ENCODE measurements at regions not wholly inside any gene's neighbourhood (a gene's known extent, or its start where the extent isn't known, plus 50 kb on each side); places are given as distances from the start of the nearest gene placed in this dataset.

DNA sequence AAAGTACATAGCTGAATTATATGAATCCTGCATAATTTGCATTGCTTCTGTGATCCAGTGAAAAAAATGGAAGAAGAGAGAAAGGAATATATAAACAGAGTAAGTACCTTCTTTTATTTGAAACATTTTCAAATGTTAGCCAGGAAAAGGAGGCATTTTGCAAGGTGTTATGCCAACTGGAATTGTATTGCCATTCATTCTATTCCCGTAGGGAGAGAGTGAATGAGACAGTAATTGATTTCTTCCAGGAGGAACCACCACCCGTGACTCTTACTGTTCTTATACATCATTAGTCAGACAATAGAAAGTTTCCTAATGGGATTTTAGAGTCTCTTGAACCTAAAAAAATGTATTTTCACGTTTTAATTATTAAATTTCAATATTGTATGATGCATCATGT, 324.1 kb upstream of the ALCAM start:
- H3K36me3 Mint-ChIP-seq (ENCODE audit: insufficient read depth), result no peaks in the 10 kb centered on the region
- no peaks in the 10 kb centered on the region for H3K9me3 Mint-ChIP-seq

DNA sequence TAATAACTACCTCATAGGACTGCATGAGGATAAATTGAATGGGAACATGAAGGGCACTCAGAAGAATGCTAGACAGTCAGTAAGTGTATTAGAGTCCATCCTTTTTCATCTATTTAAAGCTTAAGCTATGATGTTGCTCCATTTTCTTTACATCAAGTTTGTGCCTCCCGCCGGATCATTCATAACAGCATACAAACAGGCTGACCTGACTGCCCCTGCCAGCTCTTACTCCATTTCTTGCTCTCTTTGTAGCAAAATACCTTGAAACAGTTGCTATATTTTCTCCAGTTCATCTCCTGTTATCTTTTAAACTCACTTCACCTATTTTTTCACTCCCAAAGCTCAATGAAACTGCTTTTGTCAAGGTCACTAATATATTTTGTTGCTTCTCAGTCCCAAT, 315.6 kb upstream of the ALCAM start:
- H3K36me3 Mint-ChIP-seq (ENCODE audit: insufficient read depth), result no peaks in the 10 kb centered on the region
- H3K4me1 Mint-ChIP-seq, result no peaks in the 10 kb centered on the region
- H3K27me3 Mint-ChIP-seq, result no peaks in the 10 kb centered on the region
- H3K4me3 Mint-ChIP-seq, result no peak overlapping the region
- H3K27ac Mint-ChIP-seq (ENCODE audit: low read depth), result no peak overlapping the region
- ATAC-seq (replicated peaks; ENCODE audit: extremely low read depth, poor library complexity, severe bottlenecking) (no peak), DNase-seq (ENCODE audit: low spot score in 2 of 2) (no peak)
- H3K9me3 Mint-ChIP-seq, result no peaks in the 10 kb centered on the region

More for the DNA sequence above, 324.1 kb upstream of the ALCAM start:
- ATAC-seq (replicated peaks; ENCODE audit: extremely low read depth, poor library complexity, severe bottlenecking) (no peak), DNase-seq (ENCODE audit: low spot score in 2 of 2) (no peak)
- Mint-ChIP-seq H3K27me3 (no peaks in the 10 kb centered on the region), H3K4me3 (no peak overlapping the region), H3K27ac (ENCODE audit: low read depth) (no peak overlapping the region), H3K4me1 (no peaks in the 10 kb centered on the region)

DNA sequence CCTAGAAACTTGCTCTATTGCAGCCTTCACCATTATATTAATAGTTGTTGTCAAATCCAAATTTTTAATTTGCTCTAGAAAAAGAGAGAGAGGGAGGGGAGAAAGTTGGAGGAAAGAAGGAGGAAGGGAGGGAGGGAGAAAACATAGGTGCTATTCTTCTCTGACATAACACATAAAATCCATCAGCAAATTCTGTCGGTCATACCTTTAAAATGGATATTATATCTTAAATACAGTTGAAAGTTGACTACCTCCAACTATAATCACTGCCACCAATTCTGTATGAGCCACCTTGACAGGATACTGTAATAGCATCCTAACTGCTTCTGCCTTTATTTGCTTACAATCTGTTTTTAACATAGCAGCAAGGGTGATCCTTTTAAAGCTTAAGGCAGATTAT, 314.7 kb upstream of the ALCAM start:
- H3K4me1 Mint-ChIP-seq, result no peaks in the 10 kb centered on the region
- ATAC-seq (replicated peaks; ENCODE audit: extremely low read depth, poor library complexity, severe bottlenecking), result no peak
- H3K36me3 Mint-ChIP-seq (ENCODE audit: insufficient read depth), result no peaks in the 10 kb centered on the region
- no peak overlapping the region for H3K4me3 Mint-ChIP-seq
- no peaks in the 10 kb centered on the region for H3K9me3 Mint-ChIP-seq
- DNase-seq (ENCODE audit: low spot score in 2 of 2), result no peak
- H3K27me3 Mint-ChIP-seq, result no peaks in the 10 kb centered on the region
- H3K27ac Mint-ChIP-seq (ENCODE audit: low read depth), result no peak overlapping the region

DNA sequence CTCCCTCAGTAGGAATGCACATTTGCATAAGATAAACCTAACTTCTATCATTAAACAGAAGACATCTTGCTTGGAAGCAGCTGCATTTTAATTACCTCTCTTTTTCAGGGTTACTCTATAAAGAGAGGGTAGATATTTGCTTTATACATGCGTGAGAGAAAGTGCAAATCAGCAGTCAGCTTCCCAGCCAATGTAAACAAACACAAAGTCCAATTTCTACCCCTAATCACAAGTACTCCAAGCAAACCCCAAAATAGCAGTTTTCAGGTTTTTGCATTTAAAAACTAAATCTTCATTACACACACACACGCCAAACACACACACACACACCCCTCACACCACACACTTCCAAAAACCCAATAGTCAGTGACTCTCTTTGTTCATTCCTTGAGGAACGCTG, 303.9 kb upstream of the ALCAM start:
- H3K27ac Mint-ChIP-seq (ENCODE audit: low read depth), result no peak overlapping the region

DNA sequence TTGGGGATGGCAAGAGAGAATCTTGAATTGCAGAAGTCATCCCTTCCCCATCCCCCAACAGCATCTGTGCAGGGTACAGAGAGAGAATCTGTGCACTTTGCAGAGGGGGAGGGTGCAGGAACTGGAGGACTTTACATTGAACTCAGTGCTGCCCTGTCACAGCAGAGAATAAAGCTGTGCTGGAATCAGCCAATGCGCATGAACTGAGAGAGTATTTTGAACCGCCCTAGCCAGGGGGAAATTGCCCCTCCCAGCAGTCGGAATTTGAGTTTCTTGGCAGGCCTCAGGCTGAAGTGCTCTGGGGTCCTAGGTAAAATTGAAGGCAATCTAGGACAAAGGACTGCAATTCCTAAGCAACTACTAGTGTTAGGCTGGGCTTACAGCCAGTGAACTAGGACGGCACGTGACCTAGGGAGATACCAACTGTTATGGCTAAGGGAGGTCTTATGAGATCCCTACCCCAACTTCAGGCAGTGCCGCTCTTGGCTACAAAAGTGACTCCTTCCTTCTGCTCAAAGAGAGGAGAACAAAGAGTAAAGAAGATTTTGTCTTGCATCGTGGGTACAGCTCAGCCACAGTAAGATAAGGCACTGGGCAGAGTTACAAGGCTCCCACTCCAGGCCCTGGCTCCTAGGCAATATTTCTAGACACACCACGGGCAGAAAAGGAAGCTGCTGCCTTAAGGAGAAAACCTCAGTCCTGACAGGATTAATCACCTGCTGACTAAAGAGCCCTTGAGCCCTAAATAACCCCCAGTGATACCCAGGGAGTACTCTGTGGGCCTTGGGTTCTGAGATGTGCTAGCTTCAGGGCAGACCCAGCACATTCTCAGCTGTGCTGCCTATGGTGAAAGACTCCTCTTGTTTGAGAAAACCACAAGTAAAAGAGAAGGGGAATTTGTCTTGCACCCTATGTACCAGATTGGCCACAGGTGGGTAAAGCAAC, 300.5 kb upstream of the ALCAM start:
- no peaks in the 10 kb centered on the region for H3K36me3 Mint-ChIP-seq (ENCODE audit: insufficient read depth)
- DNase-seq (ENCODE audit: low spot score in 2 of 2) (no peak), ATAC-seq (replicated peaks; ENCODE audit: extremely low read depth, poor library complexity, severe bottlenecking) (no peak)
- no peaks in the 10 kb centered on the region for H3K4me1 Mint-ChIP-seq
- no peak overlapping the region for H3K27ac Mint-ChIP-seq (ENCODE audit: low read depth)
- no peaks in the 10 kb centered on the region for H3K27me3 Mint-ChIP-seq
- H3K4me3 Mint-ChIP-seq, result no peak overlapping the region
- H3K9me3 Mint-ChIP-seq, result no peaks in the 10 kb centered on the region

More for the DNA sequence above, 303.9 kb upstream of the ALCAM start:
- DNase-seq (ENCODE audit: low spot score in 2 of 2), result no peak
- no peak for ATAC-seq (replicated peaks; ENCODE audit: extremely low read depth, poor library complexity, severe bottlenecking)
- H3K27me3 Mint-ChIP-seq, result no peaks in the 10 kb centered on the region
- H3K4me3 Mint-ChIP-seq, result no peak overlapping the region
- H3K4me1 Mint-ChIP-seq, result no peaks in the 10 kb centered on the region
- no peaks in the 10 kb centered on the region for H3K9me3 Mint-ChIP-seq
- no peaks in the 10 kb centered on the region for H3K36me3 Mint-ChIP-seq (ENCODE audit: insufficient read depth)

DNA sequence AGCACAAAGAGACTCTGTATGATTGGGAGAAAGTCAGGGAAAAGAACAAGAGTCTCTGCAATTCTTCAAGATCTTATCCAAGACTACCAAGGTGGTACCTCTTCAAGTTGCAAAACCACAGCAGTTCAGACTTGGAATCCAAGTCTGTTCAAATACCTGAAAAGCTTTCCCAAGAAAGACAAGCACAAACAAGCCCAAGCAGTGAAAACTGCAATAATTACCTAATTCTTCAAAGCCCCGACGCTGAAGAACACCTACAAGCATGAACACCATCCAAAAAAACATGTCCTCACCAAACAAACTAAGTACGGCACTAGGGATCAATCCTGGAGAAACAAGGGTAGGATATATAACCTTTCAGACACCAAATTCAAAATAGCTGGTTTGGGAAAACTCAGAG, 299.3 kb upstream of the ALCAM start:
- ATAC-seq (replicated peaks; ENCODE audit: extremely low read depth, poor library complexity, severe bottlenecking) (no peak), DNase-seq (ENCODE audit: low spot score in 2 of 2) (no peak)
- H3K27ac Mint-ChIP-seq (ENCODE audit: low read depth), result no peak overlapping the region
- no peaks in the 10 kb centered on the region for H3K9me3 Mint-ChIP-seq
- no peaks in the 10 kb centered on the region for H3K36me3 Mint-ChIP-seq (ENCODE audit: insufficient read depth)
- H3K27me3 Mint-ChIP-seq, result no peaks in the 10 kb centered on the region
- H3K4me3 Mint-ChIP-seq, result no peak overlapping the region
- H3K4me1 Mint-ChIP-seq, result no peaks in the 10 kb centered on the region

DNA sequence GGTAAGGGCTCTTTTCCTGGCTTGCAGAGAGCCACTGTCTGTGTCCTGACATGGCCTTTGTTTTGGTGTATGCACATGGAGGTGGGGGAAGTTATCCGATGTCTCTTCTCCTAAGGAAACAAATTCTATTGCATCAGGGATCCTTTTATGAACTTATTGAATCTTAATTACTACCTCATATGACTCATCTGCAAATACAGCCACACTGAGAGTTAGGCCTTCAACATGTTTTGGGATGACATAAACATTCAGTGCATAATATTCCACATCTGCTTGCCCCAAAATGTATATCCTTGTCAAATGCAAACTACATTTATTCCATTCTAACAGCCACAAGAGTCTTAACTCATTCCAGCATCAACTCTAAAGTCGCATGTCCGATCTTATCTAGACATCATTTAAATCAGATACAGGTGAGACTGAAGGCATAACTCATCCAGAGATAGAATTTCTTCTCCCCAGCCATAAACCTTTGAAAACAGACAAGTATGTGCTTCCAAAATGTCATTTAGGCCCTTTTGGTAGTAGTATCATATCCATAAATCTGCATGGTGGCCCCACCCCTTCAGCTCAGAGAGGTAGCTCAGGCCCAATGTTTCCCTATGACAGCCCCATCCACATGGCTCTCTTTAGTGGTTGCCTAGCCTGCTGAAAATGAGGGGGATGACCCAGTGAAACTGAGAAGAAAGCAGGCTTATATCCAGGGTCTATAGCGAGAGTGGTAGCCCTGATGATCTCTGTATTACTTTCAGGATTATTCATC, 289.5 kb upstream of the ALCAM start:
- Mint-ChIP-seq H3K36me3 (ENCODE audit: insufficient read depth) (no peaks in the 10 kb centered on the region), H3K27ac (ENCODE audit: low read depth) (no peak overlapping the region), H3K4me3 (no peak overlapping the region), H3K27me3 (no peaks in the 10 kb centered on the region), H3K4me1 (no peaks in the 10 kb centered on the region), H3K9me3 (peaks cover 4% of the 10 kb centered on the region)
- ATAC-seq (replicated peaks; ENCODE audit: extremely low read depth, poor library complexity, severe bottlenecking) (no peak), DNase-seq (ENCODE audit: low spot score in 2 of 2) (no peak)

DNA sequence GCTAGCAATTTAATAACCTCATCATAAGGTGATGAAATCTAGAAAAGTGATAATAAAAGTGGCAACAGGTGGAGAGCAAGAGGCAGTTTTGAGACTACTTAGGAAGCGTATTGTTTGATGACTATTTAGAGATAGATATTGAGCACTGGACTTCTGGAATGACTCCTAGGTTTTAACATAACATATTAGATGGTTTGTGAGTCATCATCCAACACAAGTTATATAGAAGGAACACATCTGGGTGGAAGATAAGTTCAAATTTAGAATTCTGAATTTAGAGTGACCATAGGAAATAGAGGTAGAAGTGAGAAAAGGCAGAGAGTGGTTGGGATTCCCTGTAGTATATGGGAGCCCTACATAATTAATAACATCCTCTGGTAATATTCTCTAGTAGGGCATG, 282.8 kb upstream of the ALCAM start:
- DNase-seq (ENCODE audit: low spot score in 2 of 2) (no peak), ATAC-seq (replicated peaks; ENCODE audit: extremely low read depth, poor library complexity, severe bottlenecking) (no peak)
- Mint-ChIP-seq H3K4me1 (no peaks in the 10 kb centered on the region), H3K27me3 (no peaks in the 10 kb centered on the region), H3K36me3 (ENCODE audit: insufficient read depth) (no peaks in the 10 kb centered on the region), H3K4me3 (no peak overlapping the region), H3K9me3 (no peaks in the 10 kb centered on the region), H3K27ac (ENCODE audit: low read depth) (no peak overlapping the region)

DNA sequence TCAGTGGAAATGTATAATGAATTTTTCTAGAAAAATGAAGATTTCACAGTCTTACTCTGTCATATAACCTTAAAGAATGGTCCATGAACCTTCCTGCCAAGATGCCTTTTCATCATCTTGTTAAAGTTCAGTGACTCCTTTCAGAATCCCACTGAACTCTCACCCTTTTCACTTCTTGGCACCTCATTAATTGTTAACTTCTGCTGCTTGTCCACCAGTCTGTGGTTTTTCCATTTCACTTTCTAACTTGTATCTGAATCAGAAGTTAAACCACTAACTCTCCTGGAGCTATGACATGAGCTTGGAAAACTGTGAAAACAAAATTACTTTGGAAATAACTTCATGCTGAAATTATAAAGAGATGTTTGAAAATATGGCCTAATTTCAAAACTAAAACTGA, 281.2 kb upstream of the ALCAM start:
- H3K4me3 Mint-ChIP-seq, result no peak overlapping the region
- no peak overlapping the region for H3K27ac Mint-ChIP-seq (ENCODE audit: low read depth)
- no peaks in the 10 kb centered on the region for H3K36me3 Mint-ChIP-seq (ENCODE audit: insufficient read depth)
- H3K27me3 Mint-ChIP-seq, result no peaks in the 10 kb centered on the region
- no peak for DNase-seq (ENCODE audit: low spot score in 2 of 2)
- no peaks in the 10 kb centered on the region for H3K4me1 Mint-ChIP-seq
- ATAC-seq (replicated peaks; ENCODE audit: extremely low read depth, poor library complexity, severe bottlenecking), result no peak
- no peaks in the 10 kb centered on the region for H3K9me3 Mint-ChIP-seq

DNA sequence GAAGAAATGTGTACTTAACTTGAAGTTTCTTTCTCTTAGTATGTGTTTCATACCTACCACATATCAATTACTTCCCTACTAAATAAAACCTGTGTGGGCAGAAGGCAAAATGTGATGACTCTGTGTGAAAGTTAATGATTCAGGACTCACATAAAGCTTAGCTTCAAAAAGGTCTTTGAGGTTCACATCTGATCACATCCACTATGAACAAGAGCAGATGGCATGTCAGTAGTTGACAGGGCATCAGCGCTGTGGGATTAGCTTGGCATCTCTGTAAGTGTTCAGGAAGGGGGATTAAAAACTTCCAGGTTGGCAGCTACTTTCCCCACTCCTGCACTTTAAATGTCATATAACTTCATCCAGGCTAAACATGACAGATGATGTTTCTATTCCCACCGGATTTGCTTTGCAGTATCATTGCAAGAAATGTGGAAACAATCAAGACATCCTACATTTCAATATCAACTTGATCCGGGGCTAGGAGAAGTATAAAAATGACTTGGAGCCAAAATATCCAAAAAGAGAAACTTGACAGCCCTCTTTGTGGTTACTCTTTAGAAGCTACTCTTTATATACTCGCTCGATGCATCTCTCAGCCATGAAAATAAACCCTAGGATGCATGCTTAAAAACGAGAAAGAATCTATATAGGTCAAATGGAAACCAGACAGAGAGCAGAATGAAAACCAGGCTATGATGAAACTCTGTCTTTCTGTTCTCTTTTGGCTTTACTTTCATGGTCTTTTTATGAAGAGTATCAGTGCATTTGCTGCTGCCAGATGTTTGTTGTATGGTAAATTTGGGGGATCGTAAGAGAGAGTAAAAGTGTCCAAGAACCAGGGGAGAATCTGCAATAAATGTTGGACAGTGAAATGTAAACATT, 273.1 kb upstream of the ALCAM start:
- no peaks in the 10 kb centered on the region for H3K9me3 Mint-ChIP-seq
- H3K4me3 Mint-ChIP-seq, result no peak overlapping the region
- no peaks in the 10 kb centered on the region for H3K4me1 Mint-ChIP-seq
- ATAC-seq (replicated peaks; ENCODE audit: extremely low read depth, poor library complexity, severe bottlenecking) (no peak), DNase-seq (ENCODE audit: low spot score in 2 of 2) (no peak)
- no peaks in the 10 kb centered on the region for H3K36me3 Mint-ChIP-seq (ENCODE audit: insufficient read depth)
- no peaks in the 10 kb centered on the region for H3K27me3 Mint-ChIP-seq
- no peak overlapping the region for H3K27ac Mint-ChIP-seq (ENCODE audit: low read depth)

DNA sequence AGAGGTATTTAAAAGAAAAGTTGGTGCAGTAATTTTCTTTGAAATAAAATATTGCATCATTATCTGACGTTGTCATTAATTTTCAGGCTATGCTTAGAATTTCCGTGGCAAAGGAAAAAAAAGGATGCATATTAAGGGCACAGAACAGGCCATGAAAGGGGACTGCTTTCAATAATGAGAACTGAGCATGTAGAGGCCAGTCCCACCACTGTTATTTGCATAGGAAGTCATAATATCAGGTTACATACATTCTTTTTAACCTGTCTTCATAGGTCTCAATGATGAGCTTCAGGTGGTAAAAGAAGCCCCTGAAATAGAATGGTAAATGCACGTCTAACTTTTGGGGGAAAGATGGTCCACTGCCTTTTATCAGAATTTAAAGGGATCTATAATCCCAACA, 272.1 kb upstream of the ALCAM start:
- H3K4me3 Mint-ChIP-seq, result no peak overlapping the region
- H3K36me3 Mint-ChIP-seq (ENCODE audit: insufficient read depth), result no peaks in the 10 kb centered on the region
- ATAC-seq (replicated peaks; ENCODE audit: extremely low read depth, poor library complexity, severe bottlenecking) (no peak), DNase-seq (ENCODE audit: low spot score in 2 of 2) (no peak)
- no peaks in the 10 kb centered on the region for H3K27me3 Mint-ChIP-seq
- H3K4me1 Mint-ChIP-seq, result no peaks in the 10 kb centered on the region
- H3K27ac Mint-ChIP-seq (ENCODE audit: low read depth), result no peak overlapping the region
- H3K9me3 Mint-ChIP-seq, result no peaks in the 10 kb centered on the region

DNA sequence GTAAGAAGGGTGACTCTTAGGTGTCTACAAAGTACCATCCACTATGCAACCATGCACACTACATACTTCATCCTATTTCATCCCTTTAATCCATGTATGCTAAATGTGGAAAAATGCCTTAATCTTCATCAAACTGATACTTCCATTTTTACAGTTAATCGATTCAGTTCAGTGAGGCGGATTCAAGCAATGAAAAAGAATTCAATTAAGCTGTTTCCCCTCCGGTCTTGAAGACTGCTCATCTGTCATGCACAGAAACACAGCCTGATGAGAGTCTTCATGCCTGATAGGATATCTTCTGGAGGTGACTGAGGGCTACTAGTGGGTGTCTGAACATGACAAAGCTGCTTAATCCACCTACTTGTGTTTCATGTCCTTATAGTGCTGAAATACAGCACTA, 270.6 kb upstream of the ALCAM start:
- Mint-ChIP-seq H3K4me1 (no peaks in the 10 kb centered on the region), H3K27me3 (no peaks in the 10 kb centered on the region), H3K9me3 (no peaks in the 10 kb centered on the region), H3K36me3 (ENCODE audit: insufficient read depth) (no peaks in the 10 kb centered on the region), H3K27ac (ENCODE audit: low read depth) (no peak overlapping the region), H3K4me3 (no peak overlapping the region)
- ATAC-seq (replicated peaks; ENCODE audit: extremely low read depth, poor library complexity, severe bottlenecking) (no peak), DNase-seq (ENCODE audit: low spot score in 2 of 2) (no peak)
